ENCODE measurements at regions not wholly inside any gene's neighbourhood (a gene's known extent, or its start where the extent isn't known, plus 50 kb on each side); places are given as distances from the start of the nearest gene placed in this dataset.

DNA sequence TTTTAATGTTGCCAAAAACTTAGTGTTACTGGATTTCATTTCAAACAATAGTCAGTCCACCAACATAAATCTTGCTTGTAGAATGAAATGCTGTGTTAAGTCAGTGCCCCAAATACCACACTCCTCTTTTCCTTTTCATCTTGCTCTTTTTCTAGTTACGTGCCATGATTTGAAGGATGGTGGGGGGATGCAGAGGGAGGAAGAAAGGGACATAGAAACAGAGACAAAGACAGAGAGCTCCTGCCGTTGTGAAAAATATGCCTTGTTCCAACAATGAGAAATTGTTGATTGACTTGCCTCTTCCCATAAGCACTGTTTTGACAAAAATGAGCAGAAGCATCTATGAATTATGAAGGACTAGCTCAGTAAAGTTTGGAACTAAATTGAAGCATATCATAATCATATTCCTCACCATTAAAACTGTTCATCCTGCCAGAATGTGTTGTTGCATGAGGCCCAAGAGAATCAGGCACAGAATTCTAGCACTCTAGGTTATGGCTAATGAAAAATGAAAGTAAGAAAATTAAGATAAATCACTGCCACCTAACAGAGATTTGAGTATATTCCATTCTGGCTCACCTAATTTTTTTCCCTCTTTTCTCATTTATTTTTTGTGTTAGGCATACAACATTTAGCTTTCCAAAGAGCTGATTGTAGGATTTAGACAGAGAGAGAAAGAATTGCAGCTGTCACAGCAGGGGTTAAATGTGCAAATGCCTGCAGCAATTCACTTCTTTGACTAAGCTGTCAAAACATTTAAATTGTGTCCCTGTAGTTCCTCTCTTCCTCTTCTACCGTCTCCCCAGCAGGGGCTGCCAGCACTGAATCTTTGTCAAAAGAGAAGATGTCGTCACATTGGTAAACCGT is 111.6 kb upstream of the PTPN13 start:
- H3K9me3 ChIP-seq = no peaks in the 10 kb centered on the region
- no peaks in the 10 kb centered on the region for H3K27me3 ChIP-seq
- H3K4me1 ChIP-seq = no peaks in the 10 kb centered on the region
- H3K36me3 ChIP-seq = no peaks in the 10 kb centered on the region
- intact Hi-C loops (cut with DNase I) = no loop called here
- no peak for ATAC-seq
- TF ChIP-seq, protein P1, sequence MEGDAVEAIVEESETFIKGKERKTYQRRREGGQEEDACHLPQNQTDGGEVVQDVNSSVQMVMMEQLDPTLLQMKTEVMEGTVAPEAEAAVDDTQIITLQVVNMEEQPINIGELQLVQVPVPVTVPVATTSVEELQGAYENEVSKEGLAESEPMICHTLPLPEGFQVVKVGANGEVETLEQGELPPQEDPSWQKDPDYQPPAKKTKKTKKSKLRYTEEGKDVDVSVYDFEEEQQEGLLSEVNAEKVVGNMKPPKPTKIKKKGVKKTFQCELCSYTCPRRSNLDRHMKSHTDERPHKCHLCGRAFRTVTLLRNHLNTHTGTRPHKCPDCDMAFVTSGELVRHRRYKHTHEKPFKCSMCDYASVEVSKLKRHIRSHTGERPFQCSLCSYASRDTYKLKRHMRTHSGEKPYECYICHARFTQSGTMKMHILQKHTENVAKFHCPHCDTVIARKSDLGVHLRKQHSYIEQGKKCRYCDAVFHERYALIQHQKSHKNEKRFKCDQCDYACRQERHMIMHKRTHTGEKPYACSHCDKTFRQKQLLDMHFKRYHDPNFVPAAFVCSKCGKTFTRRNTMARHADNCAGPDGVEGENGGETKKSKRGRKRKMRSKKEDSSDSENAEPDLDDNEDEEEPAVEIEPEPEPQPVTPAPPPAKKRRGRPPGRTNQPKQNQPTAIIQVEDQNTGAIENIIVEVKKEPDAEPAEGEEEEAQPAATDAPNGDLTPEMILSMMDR (IDR thresholded peaks at IDR 0.05) = peak in 1 of 2 donors; percentile 19
- no peak for DNase-seq
- no peak overlapping the region for H3K4me3 ChIP-seq
- H3K27ac ChIP-seq = no peak overlapping the region

DNA sequence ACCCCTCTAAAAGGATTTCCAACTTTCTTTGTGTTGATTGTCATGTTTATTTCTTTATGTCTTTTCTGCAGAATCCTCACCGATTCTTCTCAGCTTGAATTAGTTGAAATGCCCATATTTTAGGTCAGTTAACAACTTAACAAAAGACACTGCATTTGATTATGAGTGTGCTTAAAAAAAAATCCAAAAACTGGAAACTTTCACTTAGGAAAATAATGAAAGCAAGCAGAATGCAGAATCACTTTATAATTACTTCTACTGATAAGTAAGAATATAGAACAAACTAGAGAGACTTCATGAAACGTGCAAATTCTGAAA is 111.0 kb upstream of the PTPN13 start:
- ATAC-seq (no peak), DNase-seq (no peak)
- H3K27ac ChIP-seq = no peak overlapping the region
- no peak overlapping the region for H3K4me3 ChIP-seq
- intact Hi-C loops (cut with DNase I) = no loop called here
- H3K27me3 ChIP-seq = no peaks in the 10 kb centered on the region
- no peaks in the 10 kb centered on the region for H3K4me1 ChIP-seq
- H3K9me3 ChIP-seq = no peaks in the 10 kb centered on the region
- H3K36me3 ChIP-seq = no peaks in the 10 kb centered on the region
- TF ChIP-seq, protein P1 (IDR thresholded peaks at IDR 0.05) = peak in 1 of 2 donors; percentile 2

GRCh38 chr4:86483773-86484172 is 110.3 kb upstream of the PTPN13 start:
- TF ChIP-seq, protein P1 (IDR thresholded peaks at IDR 0.05) = no peak
- Histone ChIP-seq H3K4me1 (no peaks in the 10 kb centered on the region), H3K4me3 (no peak overlapping the region), H3K36me3 (no peaks in the 10 kb centered on the region), H3K27me3 (no peaks in the 10 kb centered on the region), H3K9me3 (no peaks in the 10 kb centered on the region), H3K27ac (no peak overlapping the region)
- DNase-seq (no peak), ATAC-seq (no peak)
- intact Hi-C loops (cut with DNase I) = no loop called here

DNA sequence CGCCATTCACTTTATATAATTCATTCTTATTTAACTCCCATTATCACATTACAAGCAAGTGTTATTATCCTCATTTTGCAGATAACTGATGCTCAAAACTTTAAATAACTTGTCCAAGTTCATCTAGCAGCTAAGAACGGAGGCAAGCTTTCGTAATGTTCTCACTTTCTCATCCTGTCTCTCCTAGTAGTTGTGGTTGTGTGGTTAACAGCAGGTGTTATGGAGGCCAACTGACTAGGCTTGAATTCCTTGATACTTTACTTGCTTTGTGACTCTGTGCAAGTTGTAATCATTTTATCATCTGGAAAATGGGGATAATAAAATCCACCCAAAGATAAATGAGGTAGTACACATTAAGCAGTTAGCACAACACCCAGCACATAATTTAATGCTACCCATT is 109.9 kb upstream of the PTPN13 start:
- intact Hi-C loops (cut with DNase I) = no loop called here
- H3K36me3 ChIP-seq = no peaks in the 10 kb centered on the region
- ATAC-seq = no peak
- TF ChIP-seq, protein P1 (IDR thresholded peaks at IDR 0.05) = no peak
- H3K4me3 ChIP-seq = no peak overlapping the region
- no peaks in the 10 kb centered on the region for H3K27me3 ChIP-seq
- no peaks in the 10 kb centered on the region for H3K4me1 ChIP-seq
- DNase-seq = no peak
- H3K9me3 ChIP-seq = no peaks in the 10 kb centered on the region
- no peak overlapping the region for H3K27ac ChIP-seq

GRCh38 chr4:86487738-86488348 is 106.3 kb upstream of the PTPN13 start:
- ATAC-seq = no peak
- H3K4me3 ChIP-seq = no peak overlapping the region
- intact Hi-C loops (cut with DNase I) = no loop called here
- no peaks in the 10 kb centered on the region for H3K27me3 ChIP-seq
- H3K36me3 ChIP-seq = no peaks in the 10 kb centered on the region
- TF ChIP-seq, protein P1 (IDR thresholded peaks at IDR 0.05) = no peak
- DNase-seq = no peak
- H3K9me3 ChIP-seq = no peaks in the 10 kb centered on the region
- H3K4me1 ChIP-seq = no peaks in the 10 kb centered on the region
- no peak overlapping the region for H3K27ac ChIP-seq
